SJSA1 (cell line): ENCODE measurements at regions not wholly inside any gene's neighbourhood (a gene's known extent, or its start where the extent isn't known, plus 50 kb on each side); places are given as distances from the start of the nearest gene placed in this dataset.
"Not testable (repeated sequence)": the region's sequence is repeated elsewhere in the genome, so short reads cannot be mapped to it uniquely, and the experiment has no call there.

Experiments
- DNase-seq, 2 experiments: peaks; one replicate each; pipeline ENCODE4 v3.0.0-alpha.2; 2015 to 2020; ENCODE audit warnings: low spot score in 2 of 2, low read depth in 1 of 2
- H3K27ac ChIP-seq: fragments of 250-450 bp; sonication (Bioruptor Pico); 2 replicates; pipeline ENCODE4 v1.5.1; 2020; ENCODE audit warnings: mild to moderate bottlenecking, moderate library complexity
- H3K27me3 ChIP-seq: fragments of 250-450 bp; sonication (Bioruptor Pico); replicated peaks from 2 replicates; pipeline ENCODE4 v1.5.1; 2020; ENCODE audit warnings: mild to moderate bottlenecking, moderate library complexity
- H3K36me3 ChIP-seq: fragments of 250-450 bp; sonication (Bioruptor Pico); 2 replicates; pipeline ENCODE4 v1.5.1; 2020; ENCODE audit warnings: mild to moderate bottlenecking
- H3K4me1 ChIP-seq: fragments of 250-450 bp; sonication (Bioruptor Pico); replicated peaks from 2 replicates; pipeline ENCODE4 v1.6.1; 2021; ENCODE audit warnings: mild to moderate bottlenecking
- H3K4me3 ChIP-seq: fragments of 250-450 bp; sonication (Bioruptor Pico); 2 replicates; pipeline ENCODE4 v1.5.1; 2020; ENCODE audit warnings: mild to moderate bottlenecking
- H3K9me3 ChIP-seq: fragments of 250-450 bp; sonication (Bioruptor Pico); replicated peaks from 2 replicates; pipeline ENCODE4 v1.5.1; 2020; ENCODE audit warnings: mild to moderate bottlenecking

DNA sequence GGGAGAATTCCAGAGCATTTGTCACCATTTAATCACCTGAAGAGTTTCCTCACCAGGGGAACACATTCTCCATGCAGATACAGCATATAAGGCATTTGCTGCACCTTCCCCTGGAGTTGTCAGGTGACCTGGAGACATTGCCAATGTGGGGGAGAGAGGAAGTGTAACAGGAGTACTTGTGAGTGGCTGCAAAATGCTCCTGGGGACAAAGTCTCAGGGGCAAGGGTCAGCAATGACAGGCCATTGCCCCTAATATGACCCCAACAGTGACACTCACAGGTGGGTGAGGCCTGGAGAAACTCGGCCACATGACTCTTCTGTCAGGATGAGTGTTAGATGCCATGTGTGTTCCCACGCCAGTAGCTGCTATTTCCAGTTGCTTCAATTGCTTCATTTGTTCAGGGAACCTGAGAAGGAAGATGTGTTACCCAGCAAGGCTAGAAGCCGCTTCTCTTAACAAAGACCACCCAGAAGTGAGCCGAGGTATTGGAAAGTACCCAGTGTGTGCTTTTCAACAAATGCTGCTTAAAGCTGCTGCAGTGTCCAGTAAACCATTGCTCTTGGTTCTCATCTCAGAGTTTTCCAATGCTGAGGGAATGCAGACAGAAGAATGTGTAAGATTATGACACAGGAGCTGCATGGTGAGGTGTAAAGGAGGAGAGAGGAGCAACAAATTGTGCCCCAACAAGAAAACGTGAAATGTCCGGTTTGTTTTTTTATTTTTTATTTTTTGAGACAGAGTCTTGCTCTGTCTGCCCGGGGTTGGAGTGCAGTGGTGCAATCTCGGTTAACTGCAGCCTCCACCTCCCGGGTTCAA, 128.2 kb upstream of the SLC44A1 start:
- H3K4me1 ChIP-seq = peaks cover 14% of the 10 kb centered on the region
- H3K36me3 ChIP-seq = no peaks in the 10 kb centered on the region
- H3K27me3 ChIP-seq = no peaks in the 10 kb centered on the region
- H3K9me3 ChIP-seq = no peaks in the 10 kb centered on the region
- peak in 1 of 2 experiments; percentile 28 for DNase-seq
- H3K27ac ChIP-seq = no peak overlapping the region
- no peak overlapping the region for H3K4me3 ChIP-seq

DNA sequence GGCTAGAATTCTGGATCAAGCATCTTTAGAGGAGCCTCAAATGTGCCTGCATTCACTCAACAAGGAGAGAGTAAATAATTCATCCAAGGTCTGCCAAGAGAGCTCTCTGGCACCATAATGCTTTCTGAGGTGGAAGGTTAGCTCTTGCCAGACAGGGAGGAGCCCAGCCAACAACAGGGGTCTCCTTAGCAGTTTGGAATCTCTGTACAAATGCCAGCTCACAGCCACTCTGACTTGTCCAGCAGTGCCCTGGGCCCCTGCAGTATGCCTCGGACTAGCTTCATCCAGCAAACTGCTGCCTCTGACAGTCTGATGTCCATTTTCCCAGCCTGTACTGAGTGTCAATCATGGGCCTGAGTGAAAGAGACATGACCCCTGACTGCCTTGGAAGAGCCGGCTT, 127.2 kb upstream of the SLC44A1 start:
- H3K27ac ChIP-seq = no peak overlapping the region
- no peak overlapping the region for H3K4me3 ChIP-seq
- no peaks in the 10 kb centered on the region for H3K36me3 ChIP-seq
- H3K27me3 ChIP-seq = no peaks in the 10 kb centered on the region
- peaks cover 14% of the 10 kb centered on the region for H3K4me1 ChIP-seq
- H3K9me3 ChIP-seq = no peaks in the 10 kb centered on the region
- DNase-seq = no peak

DNA sequence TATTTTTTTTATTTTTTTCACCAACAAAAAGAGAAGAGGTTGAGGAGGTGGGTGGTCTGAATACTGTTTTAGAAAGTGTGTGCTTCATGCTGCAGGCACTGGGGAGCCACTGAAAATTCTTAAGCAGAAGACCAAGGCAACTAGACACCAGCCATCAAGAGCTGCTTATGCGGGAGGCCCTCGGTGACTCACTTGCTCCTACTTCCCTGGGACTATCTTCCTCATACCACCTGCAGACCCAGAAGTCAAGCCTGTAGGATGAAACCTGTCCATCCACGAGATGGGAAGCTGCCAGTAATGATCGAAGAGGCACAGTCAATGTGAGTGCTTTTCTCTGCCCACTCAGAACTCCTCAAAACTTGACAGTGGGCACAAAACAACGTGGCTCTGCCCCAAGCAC, 125.8 kb upstream of the SLC44A1 start:
- DNase-seq = no peak
- H3K4me1 ChIP-seq = peaks cover 14% of the 10 kb centered on the region
- no peak overlapping the region for H3K27ac ChIP-seq
- H3K27me3 ChIP-seq = no peaks in the 10 kb centered on the region
- H3K36me3 ChIP-seq = no peaks in the 10 kb centered on the region
- H3K9me3 ChIP-seq = no peaks in the 10 kb centered on the region
- no peak overlapping the region for H3K4me3 ChIP-seq

DNA sequence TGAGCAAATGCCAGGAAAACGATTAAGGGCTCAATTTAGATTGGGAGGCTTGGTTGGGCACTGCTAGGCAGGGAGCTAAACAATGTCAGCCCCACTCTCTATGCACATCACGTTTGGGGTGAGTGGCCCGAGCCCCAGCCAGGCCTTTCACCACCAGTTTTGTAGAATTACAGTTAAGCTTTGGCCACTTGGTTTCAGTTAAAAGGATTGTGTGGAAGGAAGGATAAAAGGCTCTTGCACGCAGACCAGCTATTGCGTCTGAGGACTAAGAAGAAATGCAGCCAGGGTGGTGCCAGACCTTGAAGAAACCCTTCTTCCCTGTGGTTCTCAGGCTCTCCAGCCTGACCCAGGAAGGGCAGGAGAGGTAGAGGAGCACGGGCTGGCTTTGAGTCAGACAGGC, 125.3 kb upstream of the SLC44A1 start:
- Histone ChIP-seq H3K4me1 (peaks cover 14% of the 10 kb centered on the region), H3K27me3 (no peaks in the 10 kb centered on the region), H3K4me3 (no peak overlapping the region), H3K36me3 (no peaks in the 10 kb centered on the region), H3K9me3 (no peaks in the 10 kb centered on the region), H3K27ac (no peak overlapping the region)
- DNase-seq = no peak

DNA sequence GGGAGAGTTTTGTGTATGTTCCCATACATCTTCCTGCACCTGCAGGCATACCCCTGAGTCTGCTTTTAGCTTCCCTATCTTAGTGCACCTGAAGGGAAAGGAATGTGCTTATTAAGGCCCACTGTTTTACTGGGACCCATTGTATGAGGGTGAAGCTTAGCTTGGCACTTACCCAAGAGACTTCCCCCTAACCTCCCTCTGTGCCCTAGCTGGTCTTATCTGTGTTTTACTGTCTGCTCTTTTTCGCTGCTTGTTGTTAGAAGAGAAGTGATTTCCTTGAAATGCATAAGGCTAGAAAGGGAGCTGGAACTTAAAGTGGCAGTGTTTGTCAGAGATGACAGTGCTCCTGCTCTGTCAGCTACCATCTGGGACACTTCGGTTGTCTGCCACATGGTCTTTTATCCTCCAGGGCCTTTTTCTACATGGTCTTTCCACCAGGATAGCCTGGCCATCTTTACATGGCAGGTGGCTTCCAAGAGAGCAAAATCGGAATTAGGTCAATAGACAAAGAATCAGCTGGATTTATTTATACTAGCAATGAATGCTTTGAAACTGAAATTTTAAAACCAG, 122.5 kb upstream of the SLC44A1 start:
- no peaks in the 10 kb centered on the region for H3K9me3 ChIP-seq
- no peaks in the 10 kb centered on the region for H3K36me3 ChIP-seq
- no peaks in the 10 kb centered on the region for H3K27me3 ChIP-seq
- no peak overlapping the region for H3K27ac ChIP-seq
- no peak for DNase-seq
- no peak overlapping the region for H3K4me3 ChIP-seq
- peaks cover 2% of the 10 kb centered on the region for H3K4me1 ChIP-seq

DNA sequence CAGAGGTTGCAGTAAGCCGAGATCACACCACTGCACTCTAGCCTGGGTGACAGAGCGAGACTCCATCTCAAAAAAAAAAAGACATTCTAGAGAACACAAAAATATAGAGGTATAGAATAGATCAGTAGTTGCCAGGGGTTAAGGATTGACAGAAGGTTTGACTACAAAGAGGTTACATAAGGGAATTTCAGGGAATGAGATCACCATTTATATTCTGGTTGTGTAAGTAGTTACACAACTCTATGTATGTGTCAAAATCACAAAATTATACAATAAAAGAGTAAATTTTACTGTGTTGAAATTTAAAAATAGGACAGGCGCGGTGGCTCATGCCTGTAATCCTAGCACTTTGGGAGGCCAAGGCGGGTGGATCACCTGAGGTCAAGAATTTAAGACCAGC, 119.9 kb upstream of the SLC44A1 start:
- H3K27me3 ChIP-seq, H3K9me3 ChIP-seq, H3K36me3 ChIP-seq, DNase-seq, H3K4me3 ChIP-seq, H3K27ac ChIP-seq: not testable (repeated sequence)
- H3K4me1 ChIP-seq = peaks cover 14% of the 10 kb centered on the region

DNA sequence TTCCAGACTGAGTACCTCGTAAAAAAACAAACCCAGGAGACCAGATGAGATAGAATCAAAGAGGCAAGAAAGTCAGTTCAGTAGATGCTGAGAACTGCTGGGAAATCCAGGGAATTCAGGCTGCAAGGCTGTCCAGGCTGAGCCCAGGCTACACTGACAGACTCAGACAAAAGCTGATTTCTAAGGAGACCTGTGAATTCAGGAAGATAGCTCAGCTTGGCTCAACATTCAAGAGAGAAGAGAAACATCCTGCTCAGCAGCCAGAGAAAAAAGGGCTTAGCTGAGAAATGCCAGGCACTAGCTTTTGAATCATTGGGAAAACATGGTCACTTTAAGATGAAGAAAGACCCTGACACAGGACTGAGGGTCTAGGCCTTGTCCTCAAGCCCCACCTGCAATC, 118.2 kb upstream of the SLC44A1 start:
- no peak for DNase-seq
- Histone ChIP-seq H3K4me1 (peaks cover 14% of the 10 kb centered on the region), H3K27me3 (no peaks in the 10 kb centered on the region), H3K36me3 (no peaks in the 10 kb centered on the region), H3K27ac (no peak overlapping the region), H3K9me3 (no peaks in the 10 kb centered on the region), H3K4me3 (no peak overlapping the region)

DNA sequence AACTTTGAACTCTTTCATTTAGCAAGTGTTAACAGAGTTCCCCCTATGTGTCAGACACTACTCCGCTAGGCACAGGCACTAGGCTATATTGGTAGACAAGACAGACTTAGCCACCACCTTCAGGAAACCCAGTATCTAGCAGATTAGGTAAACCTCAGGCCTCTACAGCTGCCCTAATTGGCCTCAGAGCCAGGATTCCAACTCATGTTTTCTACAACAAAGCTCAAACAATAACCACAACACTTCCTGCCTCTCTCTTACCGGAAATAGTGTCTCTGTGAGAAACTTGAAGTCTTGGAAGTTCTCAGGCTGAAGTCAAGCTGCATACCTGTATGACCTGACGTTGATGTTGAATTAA, 116.6 kb upstream of the SLC44A1 start:
- Histone ChIP-seq H3K4me3 (no peak overlapping the region), H3K27me3 (no peaks in the 10 kb centered on the region), H3K9me3 (no peaks in the 10 kb centered on the region), H3K4me1 (peaks cover 24% of the 10 kb centered on the region), H3K36me3 (no peaks in the 10 kb centered on the region), H3K27ac (peak overlapping the region; percentile 62)
- peak in 1 of 2 experiments; percentile 48 for DNase-seq

DNA sequence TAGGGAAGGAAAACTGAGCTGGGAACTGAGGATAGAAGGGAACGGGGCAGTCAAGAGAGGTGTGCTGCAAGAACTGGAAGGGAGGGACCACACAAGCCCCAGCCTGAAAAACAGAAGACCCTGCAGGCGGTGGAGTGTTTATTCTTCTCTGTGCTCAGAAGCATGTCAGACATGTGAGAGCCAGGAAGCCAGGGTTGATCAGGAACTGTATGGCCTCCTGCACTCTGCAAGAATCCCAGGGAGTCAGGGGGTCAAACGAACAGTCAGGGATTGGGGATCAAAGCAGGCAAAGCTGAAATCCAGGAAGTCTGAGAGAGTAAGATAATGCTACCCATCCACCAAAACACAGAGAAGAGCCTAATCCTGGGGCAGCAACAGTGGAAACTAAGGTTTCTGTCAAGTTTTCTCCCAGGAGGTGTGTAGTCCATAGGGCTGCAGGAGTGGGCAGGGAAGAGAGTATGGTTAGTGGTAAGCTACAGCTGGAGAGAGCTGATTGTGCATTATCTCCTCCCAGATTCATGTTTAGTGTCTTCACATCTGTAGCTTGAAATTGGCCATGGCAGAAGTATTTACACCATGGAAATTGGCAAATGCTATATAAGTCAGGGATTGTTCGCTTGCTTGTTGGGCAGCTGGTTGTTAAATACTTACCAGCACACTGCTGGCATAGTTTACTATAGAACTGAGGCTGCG, 115.4 kb upstream of the SLC44A1 start:
- no peak overlapping the region for H3K27ac ChIP-seq
- no peaks in the 10 kb centered on the region for H3K9me3 ChIP-seq
- H3K4me1 ChIP-seq = peaks cover 32% of the 10 kb centered on the region
- no peak for DNase-seq
- no peaks in the 10 kb centered on the region for H3K36me3 ChIP-seq
- no peak overlapping the region for H3K4me3 ChIP-seq
- no peaks in the 10 kb centered on the region for H3K27me3 ChIP-seq

DNA sequence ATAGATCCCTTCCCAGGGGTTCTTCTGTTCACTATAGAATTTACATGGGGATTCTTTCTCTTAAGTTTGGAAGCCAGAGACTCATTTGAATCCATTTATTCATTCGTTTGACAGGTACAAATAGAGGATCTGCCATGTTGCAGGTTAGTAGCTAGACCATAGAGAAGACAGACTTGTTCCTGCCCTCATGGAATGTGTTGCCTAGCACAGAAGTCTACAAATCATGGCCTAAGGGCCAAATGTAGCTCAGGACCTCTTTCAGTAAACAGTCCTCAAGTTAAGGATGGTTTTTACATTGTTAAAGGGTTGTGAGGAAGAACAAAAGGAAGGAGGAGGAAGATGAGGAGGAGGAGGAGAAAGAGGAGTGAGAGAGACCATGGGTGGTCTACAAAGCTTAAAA, 114.7 kb upstream of the SLC44A1 start:
- Histone ChIP-seq H3K4me1 (peaks cover 32% of the 10 kb centered on the region), H3K36me3 (no peaks in the 10 kb centered on the region), H3K9me3 (no peaks in the 10 kb centered on the region), H3K27me3 (no peaks in the 10 kb centered on the region), H3K27ac (no peak overlapping the region), H3K4me3 (no peak overlapping the region)
- DNase-seq = no peak

DNA sequence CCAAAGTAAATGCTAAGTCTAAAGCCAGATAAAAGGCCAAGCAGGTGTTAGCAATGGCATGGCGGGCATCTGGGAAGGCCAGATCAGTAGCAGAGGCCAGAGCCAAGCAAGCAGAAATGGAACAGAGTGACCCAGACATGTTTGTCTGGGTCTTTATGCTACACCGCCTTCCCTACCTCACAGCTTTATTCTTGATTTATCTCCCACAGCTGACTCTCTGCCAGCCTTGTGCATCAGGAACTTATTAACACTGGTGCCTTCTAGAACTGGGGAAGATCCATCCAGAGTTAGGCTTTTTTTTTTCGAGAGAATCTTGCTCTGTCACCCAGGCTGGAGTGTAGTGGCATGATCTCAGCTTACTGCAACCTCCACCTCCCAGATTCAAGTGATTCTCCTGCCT, 112.5 kb upstream of the SLC44A1 start:
- H3K36me3 ChIP-seq = no peaks in the 10 kb centered on the region
- peak overlapping the region; percentile 51 for H3K27ac ChIP-seq
- H3K27me3 ChIP-seq = no peaks in the 10 kb centered on the region
- no peak for DNase-seq
- no peak overlapping the region for H3K4me3 ChIP-seq
- H3K4me1 ChIP-seq = peaks cover 30% of the 10 kb centered on the region
- no peaks in the 10 kb centered on the region for H3K9me3 ChIP-seq

DNA sequence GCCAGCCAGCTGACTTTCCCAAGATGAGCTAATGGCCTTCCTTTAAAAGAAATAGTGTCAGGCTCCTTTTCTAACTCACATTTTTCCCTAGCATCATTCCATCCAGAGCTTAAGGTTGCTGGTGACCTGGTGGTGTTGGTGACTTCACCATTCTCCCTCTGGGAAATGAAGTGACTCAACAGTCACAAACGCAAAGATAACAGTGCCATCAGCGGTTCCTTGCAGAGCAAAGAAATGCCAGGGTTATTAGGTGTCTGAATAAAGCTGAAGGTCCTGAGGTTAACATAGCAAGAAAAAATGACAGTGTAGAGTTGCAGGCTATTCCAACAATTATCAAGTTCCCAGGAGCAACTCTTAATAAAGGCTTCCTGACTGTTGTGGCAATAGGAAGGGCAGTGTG, 111.8 kb upstream of the SLC44A1 start:
- no peak overlapping the region for H3K4me3 ChIP-seq
- no peaks in the 10 kb centered on the region for H3K36me3 ChIP-seq

DNA sequence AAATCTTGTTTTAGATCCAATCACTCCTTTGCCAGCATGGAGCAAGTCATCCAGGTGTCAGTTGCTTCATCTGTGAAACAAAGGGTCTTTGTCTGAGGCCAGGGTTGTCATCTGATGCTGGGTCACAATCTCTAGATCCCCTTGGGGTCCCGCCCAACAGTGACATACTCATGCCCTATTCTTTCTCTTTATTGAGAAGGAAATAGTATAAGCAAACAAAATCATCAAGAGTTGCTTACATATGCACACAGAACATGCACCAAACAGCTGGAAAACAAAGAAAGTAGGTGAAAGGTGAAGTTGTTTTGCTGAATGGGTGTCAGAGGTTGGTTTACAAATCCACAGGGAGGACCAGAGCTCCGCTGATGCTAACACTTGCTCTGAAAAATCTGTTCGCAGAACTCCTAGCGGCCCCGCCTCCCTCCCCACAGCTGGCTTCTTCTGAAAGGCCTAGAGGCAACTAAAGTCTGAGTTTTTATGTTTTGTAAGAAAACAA, 106.1 kb upstream of the SLC44A1 start:
- H3K27ac ChIP-seq = no peak overlapping the region
- H3K4me3 ChIP-seq = no peak overlapping the region
- no peaks in the 10 kb centered on the region for H3K9me3 ChIP-seq
- peaks cover 12% of the 10 kb centered on the region for H3K4me1 ChIP-seq
- H3K27me3 ChIP-seq = no peaks in the 10 kb centered on the region
- peak in 1 of 2 experiments; percentile 26 for DNase-seq
- no peaks in the 10 kb centered on the region for H3K36me3 ChIP-seq

More for the DNA sequence above, 111.8 kb upstream of the SLC44A1 start:
- Histone ChIP-seq H3K4me1 (peaks cover 24% of the 10 kb centered on the region), H3K9me3 (no peaks in the 10 kb centered on the region), H3K27me3 (no peaks in the 10 kb centered on the region), H3K27ac (peak overlapping the region; percentile 56)
- DNase-seq = peak; percentile 73 to 84
